ENCODE measurements at regions not wholly inside any gene's neighbourhood (a gene's known extent, or its start where the extent isn't known, plus 50 kb on each side); places are given as distances from the start of the nearest gene placed in this dataset.

GRCh38 chr12:45138609-45139008, 77.3 kb upstream of the ANO6 start:
- ATAC-seq = no peak
- no peaks in the 10 kb centered on the region for H4K20me1 ChIP-seq (replicated peaks; ENCODE audit: insufficient read depth)
- H3K4me1 ChIP-seq (ENCODE audit: insufficient read depth) = no peaks in the 10 kb centered on the region
- no peaks in the 10 kb centered on the region for H3F3A ChIP-seq (replicated peaks; ENCODE audit: low read depth)
- no peaks in the 10 kb centered on the region for H3K36me3 Mint-ChIP-seq (ENCODE audit: low read depth)
- H3K27ac Mint-ChIP-seq = no peak overlapping the region
- no peak overlapping the region for H3K27ac ChIP-seq (ENCODE audit: low read depth)
- no peaks in the 10 kb centered on the region for H3K36me3 ChIP-seq (ENCODE audit: insufficient read depth)
- no peaks in the 10 kb centered on the region; the same call in 2 of the 3 replicates for H3K9me3 Mint-ChIP-seq
- H3K27me3 Mint-ChIP-seq (ENCODE audit: insufficient read depth, low read depth, poor library complexity) = peaks cover 5% of the 10 kb centered on the region
- H2AFZ ChIP-seq = peak overlapping the region; percentile 86
- no peak overlapping the region for H3K4me3 ChIP-seq
- DNase-seq (ENCODE audit: low spot score) = no peak
- H3K9me2 ChIP-seq (ENCODE audit: insufficient read depth) = peaks cover 7% of the 10 kb centered on the region; the same call in 1 of the 2 replicates
- no peak overlapping the region for H3K4me2 ChIP-seq
- no peak for TF ChIP-seq ZNF462 (CRISPR knock-in tag; IDR thresholded peaks at IDR 0.05)
- no peak for TF ChIP-seq JUNB (IDR thresholded peaks at IDR 0.05; ENCODE audit: unreplicated experiment)
- TF ChIP-seq EZH2phosphoT487 (IDR thresholded peaks at IDR 0.05; ENCODE audit: unreplicated experiment) = no peak
- no peak for TF ChIP-seq ZNF331 (CRISPR knock-in tag; IDR thresholded peaks at IDR 0.05; ENCODE audit: low read depth)
- no peak for TF ChIP-seq ZNF114 (CRISPR knock-in tag; IDR thresholded peaks at IDR 0.05)
- no peak for TF ChIP-seq STAT1 (IDR thresholded peaks at IDR 0.05; ENCODE audit: unreplicated experiment)
- TF ChIP-seq REST (IDR thresholded peaks at IDR 0.05; ENCODE audit: unreplicated experiment) = no peak
- TF ChIP-seq POLR2AphosphoS5 (IDR thresholded peaks at IDR 0.05; ENCODE audit: low read depth) = no peak
- no peak for TF ChIP-seq CTCF (conservative IDR thresholded peaks at IDR 0.05; ENCODE audit: low read depth in 2 of 2)
- TF ChIP-seq ETS1 (IDR thresholded peaks at IDR 0.05) = no peak
- no peak for TF ChIP-seq EZH2 (IDR thresholded peaks at IDR 0.05; ENCODE audit: low read depth, unreplicated experiment)
- TF ChIP-seq CREB1 (CRISPR knock-in tag; IDR thresholded peaks at IDR 0.05; ENCODE audit: low read depth) = no peak
- TF ChIP-seq NANOG (IDR thresholded peaks at IDR 0.05; ENCODE audit: borderline replicate concordance) = no peak
- H3K27me3 ChIP-seq (ENCODE audit: insufficient read depth) = no peaks in the 10 kb centered on the region
- H3K4me3 Mint-ChIP-seq = no peak overlapping the region
- peaks cover 7% of the 10 kb centered on the region for H3K4me1 Mint-ChIP-seq
- H3K79me2 ChIP-seq (replicated peaks; ENCODE audit: insufficient read depth) = no peaks in the 10 kb centered on the region

Measured in GM23338 (cell line).